ENCODE measurements at regions not wholly inside any gene's neighbourhood (a gene's known extent, or its start where the extent isn't known, plus 50 kb on each side); places are given as distances from the start of the nearest gene placed in this dataset.
"Not testable (repeated sequence)": the region's sequence is repeated elsewhere in the genome, so short reads cannot be mapped to it uniquely, and the experiment has no call there.

DNA sequence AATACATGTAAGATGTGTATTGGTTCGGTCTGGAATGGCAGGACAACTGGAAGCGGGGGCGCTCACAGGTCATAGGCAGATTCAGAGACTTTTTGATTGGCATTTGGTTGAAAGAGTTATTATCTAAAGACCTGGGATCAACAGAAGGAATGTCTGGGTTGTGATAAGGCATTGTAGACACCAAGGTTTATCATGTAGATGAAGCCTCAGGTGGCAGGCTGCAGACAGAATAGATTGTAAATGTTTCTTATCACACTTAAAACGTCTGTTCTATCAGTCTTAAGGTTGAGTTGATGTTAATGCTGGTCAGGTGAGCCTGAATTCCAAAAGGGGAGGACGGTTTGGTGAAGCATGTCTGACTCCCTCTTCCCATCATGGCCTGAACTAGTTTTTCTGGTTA lies 295.9 kb upstream of the PROK2 start:
- H3K4me3 Mint-ChIP-seq = no peak overlapping the region
- peaks cover 8% of the 10 kb centered on the region for H3K9me3 Mint-ChIP-seq
- intact Hi-C loops (cut with micrococcal nuclease) = no loop called here
- no peaks in the 10 kb centered on the region for H3K27me3 Mint-ChIP-seq (ENCODE audit: insufficient read depth)
- H3K36me3 Mint-ChIP-seq (ENCODE audit: low read depth) = peaks cover 2% of the 10 kb centered on the region
- no peak for DNase-seq (ENCODE audit: low spot score)
- H3K27ac Mint-ChIP-seq = no peak overlapping the region
- peaks cover 45% of the 10 kb centered on the region for H3K4me1 Mint-ChIP-seq (ENCODE audit: low read depth)

DNA sequence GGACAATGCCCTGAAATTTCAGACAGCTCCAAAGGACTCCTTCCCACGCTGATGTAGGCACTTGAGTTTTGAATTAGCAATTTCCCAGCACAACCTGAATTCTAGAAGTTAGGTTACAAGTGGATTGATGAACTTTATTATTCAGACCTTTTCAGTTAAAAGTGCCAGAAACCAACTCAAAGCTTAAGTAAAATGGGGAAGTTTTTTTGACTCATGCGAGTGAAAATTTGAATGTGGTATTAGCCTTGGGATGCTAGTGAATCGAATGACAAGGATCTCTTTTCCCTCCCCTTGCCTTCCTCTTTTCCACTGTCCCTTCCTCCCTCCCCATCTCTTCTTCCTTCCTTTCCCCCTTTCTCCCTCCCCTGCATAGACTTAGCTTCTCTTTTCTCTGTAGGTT lies 295.1 kb upstream of the PROK2 start:
- intact Hi-C loops (cut with micrococcal nuclease) = no loop called here
- Mint-ChIP-seq H3K27me3 (ENCODE audit: insufficient read depth) (peaks cover under 1% of the 10 kb centered on the region), H3K4me1 (ENCODE audit: low read depth) (peaks cover 45% of the 10 kb centered on the region), H3K9me3 (peaks cover 15% of the 10 kb centered on the region), H3K27ac (no peak overlapping the region), H3K36me3 (ENCODE audit: low read depth) (peaks cover 2% of the 10 kb centered on the region), H3K4me3 (peak overlapping the region; percentile 50)
- no peak for DNase-seq (ENCODE audit: low spot score)

DNA sequence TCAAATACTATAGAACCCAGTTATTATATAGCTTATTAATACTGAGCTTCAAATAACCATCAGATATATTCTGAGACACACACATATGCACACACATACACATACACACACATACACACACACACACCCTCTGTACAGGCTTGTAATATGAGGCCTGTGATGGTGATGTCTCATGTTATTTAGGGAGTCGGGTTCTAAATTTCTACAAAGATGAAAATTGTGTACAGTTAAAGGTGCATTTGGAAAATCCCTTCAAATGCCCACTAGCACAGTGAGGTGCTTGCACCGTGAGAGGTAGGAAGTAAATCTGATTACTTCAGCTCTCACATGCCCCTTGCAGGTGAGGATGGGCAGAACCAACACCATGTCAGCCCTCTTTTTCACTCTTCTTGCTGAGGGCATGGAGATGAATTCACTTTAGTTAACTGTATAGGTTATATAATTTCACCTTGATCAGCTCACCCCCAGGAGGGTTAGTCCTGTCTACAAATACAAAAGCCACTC lies 294.5 kb upstream of the PROK2 start:
- no peak overlapping the region for H3K4me3 Mint-ChIP-seq
- H3K4me1 Mint-ChIP-seq (ENCODE audit: low read depth) = peaks cover 45% of the 10 kb centered on the region
- peaks cover 19% of the 10 kb centered on the region for H3K9me3 Mint-ChIP-seq
- peaks cover 2% of the 10 kb centered on the region for H3K36me3 Mint-ChIP-seq (ENCODE audit: low read depth)
- H3K27me3 Mint-ChIP-seq (ENCODE audit: insufficient read depth) = peaks cover 2% of the 10 kb centered on the region
- intact Hi-C loops (cut with micrococcal nuclease) = loop anchor here (2.0 to 5.0 kb wide), 2 partner anchors 19 to 102 kb away; no protein-coding TSS in a partner anchor
- DNase-seq (ENCODE audit: low spot score) = no peak
- no peak overlapping the region for H3K27ac Mint-ChIP-seq

DNA sequence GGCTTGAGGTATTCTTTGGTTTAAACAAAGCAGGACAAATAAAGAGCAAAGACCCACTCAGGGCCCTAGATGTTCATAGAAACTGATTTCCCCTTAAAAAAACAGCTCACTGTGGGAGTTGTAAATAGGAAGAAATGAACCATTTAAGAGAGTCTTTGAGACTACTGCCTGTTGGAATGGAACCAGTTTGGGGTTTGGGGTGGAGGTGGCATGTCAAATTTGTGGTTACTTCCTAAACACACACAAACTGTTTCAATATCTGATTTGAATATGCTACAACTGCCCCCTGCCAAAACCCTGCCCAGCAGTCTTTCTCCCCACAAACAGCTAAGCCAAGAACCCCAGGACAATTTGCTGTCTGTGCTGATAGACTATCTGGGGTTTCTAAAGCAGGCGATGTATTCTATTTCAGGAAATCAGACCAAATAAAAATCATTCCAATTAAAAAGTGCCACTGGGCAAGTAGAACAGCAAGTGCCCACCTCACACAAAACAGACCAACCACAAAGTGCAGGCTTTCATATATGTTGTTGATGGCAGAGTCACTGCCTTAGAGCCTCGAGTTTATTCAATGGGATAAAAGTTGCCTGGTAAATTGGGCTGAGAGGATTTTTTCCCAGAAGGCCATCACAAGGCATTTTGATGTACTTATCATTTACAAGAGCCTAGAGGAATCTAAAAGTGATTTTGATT lies 293.9 kb upstream of the PROK2 start:
- no peak for DNase-seq (ENCODE audit: low spot score)
- Mint-ChIP-seq H3K27ac (peak overlapping the region; percentile 29), H3K9me3 (peaks cover 19% of the 10 kb centered on the region), H3K36me3 (ENCODE audit: low read depth) (peaks cover 2% of the 10 kb centered on the region), H3K4me3 (no peak overlapping the region), H3K27me3 (ENCODE audit: insufficient read depth) (peaks cover 2% of the 10 kb centered on the region), H3K4me1 (ENCODE audit: low read depth) (peaks cover 45% of the 10 kb centered on the region)
- intact Hi-C loops (cut with micrococcal nuclease) = loop anchor here (1.0 to 5.0 kb wide), 3 partner anchors 18 to 102 kb away; no protein-coding TSS in a partner anchor

DNA sequence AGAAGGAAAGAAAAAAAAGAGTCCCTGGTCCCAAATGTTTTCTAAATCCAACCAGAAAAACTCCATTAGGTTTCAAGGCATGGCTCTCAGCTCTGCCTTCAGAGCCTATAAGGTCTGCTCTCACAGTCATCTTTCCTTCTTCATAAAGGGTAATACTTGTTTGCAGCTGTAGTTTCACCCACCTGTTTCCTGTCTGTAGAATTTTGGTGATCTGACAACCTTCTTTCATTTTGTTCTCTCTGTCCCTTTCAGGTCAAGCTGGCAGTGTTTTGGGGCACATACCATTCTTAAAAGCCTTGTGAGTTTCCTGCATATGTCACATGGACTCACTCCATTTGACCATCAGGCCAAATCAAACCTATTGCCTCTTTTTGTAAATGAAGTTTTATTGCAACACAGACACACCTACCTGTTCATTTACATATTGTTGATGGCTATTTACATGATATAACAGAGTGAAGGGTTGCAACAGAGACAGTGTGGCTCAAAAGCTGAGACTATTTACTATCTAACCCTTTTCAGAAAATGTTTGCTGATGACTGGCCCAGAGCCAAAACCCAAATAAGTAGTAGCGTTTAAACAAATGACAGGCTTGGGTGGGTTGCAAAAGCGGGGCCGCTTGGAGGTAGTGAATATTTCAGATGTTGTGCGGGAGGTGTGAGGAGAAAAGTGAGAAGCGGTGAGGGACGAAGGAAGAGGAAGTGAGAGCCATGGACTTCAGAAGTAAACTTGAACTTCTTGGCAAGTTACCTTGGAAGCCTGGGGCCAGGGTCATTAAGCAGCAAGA lies 292.7 kb upstream of the PROK2 start:
- H3K27me3 Mint-ChIP-seq (ENCODE audit: insufficient read depth) = peaks cover 2% of the 10 kb centered on the region
- peaks cover 19% of the 10 kb centered on the region for H3K9me3 Mint-ChIP-seq

DNA sequence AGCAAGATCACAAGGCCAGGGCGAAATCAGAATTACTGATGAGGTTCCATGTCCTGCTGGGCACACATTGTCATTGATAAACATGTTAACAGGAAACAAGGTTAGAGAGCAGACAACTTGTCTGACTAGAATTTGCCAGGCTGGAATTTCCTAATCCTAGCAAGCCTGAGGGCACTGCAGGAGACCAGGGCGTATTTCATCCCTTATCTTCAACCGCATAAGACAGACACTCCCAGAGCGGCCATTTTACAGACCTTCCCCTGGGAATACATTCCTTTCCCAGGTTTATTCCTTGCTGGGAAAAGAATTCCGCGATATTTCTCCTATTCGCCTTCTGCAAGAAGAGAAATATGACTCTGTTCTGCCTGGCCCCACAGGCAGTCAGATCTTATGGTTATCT lies 290.9 kb upstream of the PROK2 start:
- H3K9me3 Mint-ChIP-seq = peaks cover 19% of the 10 kb centered on the region
- H3K36me3 Mint-ChIP-seq (ENCODE audit: low read depth); DNase-seq (ENCODE audit: low spot score); H3K27me3 Mint-ChIP-seq (ENCODE audit: insufficient read depth); H3K27ac Mint-ChIP-seq; H3K4me3 Mint-ChIP-seq: not testable (repeated sequence)
- intact Hi-C loops (cut with micrococcal nuclease) = loop anchor here (5.0 kb wide), 1 partner anchor 99 kb away; no protein-coding TSS in a partner anchor
- peaks cover 33% of the 10 kb centered on the region for H3K4me1 Mint-ChIP-seq (ENCODE audit: low read depth)

More for the DNA sequence above, 292.7 kb upstream of the PROK2 start:
- Mint-ChIP-seq H3K36me3 (ENCODE audit: low read depth) (peaks cover 2% of the 10 kb centered on the region), H3K4me1 (ENCODE audit: low read depth) (peaks cover 33% of the 10 kb centered on the region), H3K27ac (peak overlapping the region; percentile 64), H3K4me3 (peak overlapping the region; percentile 40)
- DNase-seq (ENCODE audit: low spot score) = no peak
- intact Hi-C loops (cut with micrococcal nuclease) = loop anchor here (1.0 to 5.0 kb wide), 3 partner anchors 17 to 100 kb away; no protein-coding TSS in a partner anchor

DNA sequence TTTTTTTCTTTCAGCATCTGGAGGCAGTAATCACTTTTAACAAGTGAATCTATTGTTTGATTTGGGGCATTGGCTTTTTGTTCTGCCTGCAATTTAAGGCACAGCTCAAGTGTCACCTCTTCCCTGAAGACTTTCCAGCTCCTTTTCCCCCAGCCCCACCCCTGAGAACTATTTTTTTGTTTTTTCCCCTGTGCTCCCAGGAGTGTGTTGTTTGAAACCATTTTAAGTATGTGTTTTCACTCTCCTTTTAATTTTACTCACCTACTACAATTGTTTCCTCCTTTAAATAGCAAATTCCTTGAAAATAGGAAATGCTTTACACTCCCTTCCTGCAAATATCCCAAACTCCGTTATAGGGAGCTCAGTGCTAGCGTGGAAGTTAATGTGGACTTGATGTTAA lies 286.7 kb upstream of the PROK2 start:
- H3K27me3 Mint-ChIP-seq (ENCODE audit: insufficient read depth) = peaks cover 6% of the 10 kb centered on the region
- intact Hi-C loops (cut with micrococcal nuclease) = no loop called here
- peaks cover 18% of the 10 kb centered on the region for H3K9me3 Mint-ChIP-seq

DNA sequence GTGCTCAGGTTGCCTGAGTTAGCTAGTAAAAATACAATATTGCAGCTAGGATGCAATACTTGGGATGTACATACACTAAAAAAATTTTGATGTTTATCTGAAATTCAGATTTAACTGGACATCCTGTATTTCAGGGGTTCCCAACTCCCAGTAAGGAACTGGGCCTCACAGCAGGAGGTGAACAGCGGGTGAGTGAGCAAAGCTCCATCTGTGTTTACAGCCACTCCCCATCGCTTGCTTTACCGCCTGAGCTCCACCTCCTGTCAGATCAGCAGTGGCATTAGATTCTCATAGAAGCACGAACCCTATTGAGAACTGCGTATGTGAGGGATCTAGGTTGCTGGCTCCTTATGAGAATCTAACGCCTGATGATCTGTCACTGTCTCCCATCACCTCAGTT lies 285.1 kb upstream of the PROK2 start:
- H3K36me3 Mint-ChIP-seq (ENCODE audit: low read depth) = no peaks in the 10 kb centered on the region
- intact Hi-C loops (cut with micrococcal nuclease) = no loop called here
- H3K27ac Mint-ChIP-seq = no peak overlapping the region
- no peak overlapping the region for H3K4me3 Mint-ChIP-seq
- no peak for DNase-seq (ENCODE audit: low spot score)
- H3K27me3 Mint-ChIP-seq (ENCODE audit: insufficient read depth) = peaks cover 5% of the 10 kb centered on the region
- peaks cover 4% of the 10 kb centered on the region for H3K9me3 Mint-ChIP-seq
- peaks cover 6% of the 10 kb centered on the region for H3K4me1 Mint-ChIP-seq (ENCODE audit: low read depth)

More for the DNA sequence above, 286.7 kb upstream of the PROK2 start:
- H3K36me3 Mint-ChIP-seq (ENCODE audit: low read depth) = no peaks in the 10 kb centered on the region
- no peak overlapping the region for H3K4me3 Mint-ChIP-seq
- no peaks in the 10 kb centered on the region for H3K4me1 Mint-ChIP-seq (ENCODE audit: low read depth)
- no peak overlapping the region for H3K27ac Mint-ChIP-seq
- DNase-seq (ENCODE audit: low spot score) = no peak

DNA sequence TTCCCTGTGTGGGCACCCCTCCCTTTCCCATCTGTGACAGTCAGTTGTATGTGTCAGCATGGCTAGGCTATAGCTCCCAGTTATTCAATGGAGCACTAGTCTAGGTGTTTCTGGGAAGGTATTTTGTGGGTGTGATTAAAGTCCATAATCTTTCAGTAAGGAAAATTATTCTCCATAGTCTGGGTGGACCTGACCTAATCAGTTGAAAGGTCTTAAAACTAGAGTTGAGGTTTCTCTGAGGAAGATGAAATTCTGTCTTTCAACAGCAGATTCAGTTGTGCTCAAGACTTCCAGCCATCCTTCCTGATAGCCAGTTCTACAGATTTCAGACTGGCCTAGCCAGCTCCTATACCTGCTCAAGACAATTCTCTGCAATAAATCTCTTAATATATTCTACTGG lies 284.6 kb upstream of the PROK2 start:
- H3K4me1 Mint-ChIP-seq (ENCODE audit: low read depth) = peaks cover 6% of the 10 kb centered on the region
- no peak for DNase-seq (ENCODE audit: low spot score)
- H3K27me3 Mint-ChIP-seq (ENCODE audit: insufficient read depth) = peaks cover 4% of the 10 kb centered on the region
- intact Hi-C loops (cut with micrococcal nuclease) = no loop called here
- H3K4me3 Mint-ChIP-seq = no peak overlapping the region
- peaks cover under 1% of the 10 kb centered on the region for H3K9me3 Mint-ChIP-seq
- no peak overlapping the region for H3K27ac Mint-ChIP-seq
- no peaks in the 10 kb centered on the region for H3K36me3 Mint-ChIP-seq (ENCODE audit: low read depth)

DNA sequence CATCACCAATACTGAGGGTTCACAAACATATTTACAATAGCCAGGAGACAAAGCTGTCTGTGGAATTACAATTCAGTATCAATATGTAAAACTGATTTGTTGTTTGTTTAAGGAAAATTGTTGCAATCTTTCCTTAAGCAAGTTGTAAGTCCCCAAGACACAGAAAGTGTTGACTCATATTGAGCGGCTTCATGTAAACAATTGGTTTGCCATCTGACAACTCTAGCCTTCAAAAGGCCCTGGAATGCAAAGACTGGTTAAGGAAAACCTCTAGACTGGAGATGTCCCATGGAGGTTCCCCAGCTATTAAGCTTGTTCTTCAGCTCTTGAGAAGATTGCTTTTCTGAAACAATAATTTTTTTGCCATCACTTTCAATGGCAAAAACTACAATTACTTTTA lies 283.7 kb upstream of the PROK2 start:
- Mint-ChIP-seq H3K9me3 (peaks cover 7% of the 10 kb centered on the region), H3K4me3 (no peak overlapping the region), H3K4me1 (ENCODE audit: low read depth) (peaks cover 6% of the 10 kb centered on the region), H3K27me3 (ENCODE audit: insufficient read depth) (peaks cover 4% of the 10 kb centered on the region), H3K27ac (no peak overlapping the region), H3K36me3 (ENCODE audit: low read depth) (no peaks in the 10 kb centered on the region)
- DNase-seq (ENCODE audit: low spot score) = no peak
- intact Hi-C loops (cut with micrococcal nuclease) = no loop called here

DNA sequence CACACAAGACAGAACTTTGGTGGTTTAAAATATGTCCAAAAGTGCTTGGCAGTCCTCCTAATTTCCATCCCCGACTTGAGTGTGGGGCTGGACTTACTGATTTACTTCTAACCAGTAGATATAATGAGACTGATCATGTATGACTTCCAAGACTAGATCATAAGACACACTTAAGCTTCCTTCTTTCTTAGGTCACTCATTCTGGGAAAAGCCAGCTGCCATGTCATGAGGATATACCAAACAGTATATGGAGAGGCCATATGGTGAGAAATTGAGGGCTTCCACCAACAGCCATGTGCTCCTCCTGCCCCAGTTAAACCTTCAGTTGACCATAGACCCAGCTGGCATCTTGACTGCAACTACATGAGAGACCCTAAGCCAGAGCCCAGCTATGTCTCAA lies 282.8 kb upstream of the PROK2 start:
- Mint-ChIP-seq H3K4me1 (ENCODE audit: low read depth) (peaks cover 6% of the 10 kb centered on the region), H3K27ac (no peak overlapping the region), H3K4me3 (no peak overlapping the region), H3K36me3 (ENCODE audit: low read depth) (no peaks in the 10 kb centered on the region), H3K9me3 (peaks cover 12% of the 10 kb centered on the region), H3K27me3 (ENCODE audit: insufficient read depth) (peaks cover 4% of the 10 kb centered on the region)
- intact Hi-C loops (cut with micrococcal nuclease) = no loop called here
- no peak for DNase-seq (ENCODE audit: low spot score)

DNA sequence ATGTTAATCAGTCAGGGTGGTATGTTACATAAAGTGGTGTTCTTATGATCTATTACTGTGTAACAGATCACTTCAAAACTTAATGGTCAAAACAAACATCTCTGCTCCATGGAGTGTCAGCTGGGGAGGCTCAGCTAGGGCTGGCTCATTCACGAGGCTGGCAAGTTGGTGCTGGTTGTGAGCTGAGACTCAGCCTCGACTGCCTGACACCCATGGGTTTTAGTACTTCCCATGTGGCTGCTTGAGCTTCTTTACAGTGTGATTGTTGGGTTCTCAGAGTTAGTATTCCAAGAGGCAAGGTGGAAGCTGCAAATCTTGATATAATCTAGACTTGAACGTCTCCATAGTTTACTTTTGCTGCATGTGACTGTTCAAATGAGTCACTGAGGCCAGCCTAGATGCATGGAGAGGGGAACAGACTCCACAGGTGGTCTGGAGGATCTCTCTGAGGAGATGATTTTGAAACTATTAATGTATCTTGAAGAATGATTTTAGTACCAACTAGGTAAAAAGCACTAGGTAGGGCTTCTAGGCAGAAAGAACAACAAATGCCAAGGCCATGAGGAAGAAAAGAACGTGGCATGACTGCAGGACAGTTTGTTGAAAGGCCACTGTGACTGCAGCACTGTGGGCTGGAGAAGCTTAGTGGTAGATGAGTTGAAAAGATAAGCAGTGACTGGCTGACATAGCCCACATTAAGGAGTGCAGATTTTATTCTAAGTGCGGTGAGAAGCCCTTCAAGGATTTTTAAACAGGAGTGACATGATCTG lies 281.1 kb upstream of the PROK2 start:
- Mint-ChIP-seq H3K9me3 (peaks cover 22% of the 10 kb centered on the region), H3K4me3 (no peak overlapping the region), H3K36me3 (ENCODE audit: low read depth) (peaks cover 2% of the 10 kb centered on the region), H3K4me1 (ENCODE audit: low read depth) (peaks cover 11% of the 10 kb centered on the region), H3K27ac (no peak overlapping the region), H3K27me3 (ENCODE audit: insufficient read depth) (peaks cover 4% of the 10 kb centered on the region)
- no peak for DNase-seq (ENCODE audit: low spot score)
- intact Hi-C loops (cut with micrococcal nuclease) = no loop called here

Measured in activated T-helper 1 cell treated with anti-CD3 and anti-CD28 coated beads, Interleukin-12 subunit alpha, Interleukin-12 subunit beta, Interleukin-2, Interleukin-4 antibody, amounts not matched to agents 30 ng/mL and 10 ng/mL and 1 ng/mL, durations not matched to agents 14 hours and 24 hours and 36 hours (primary cell).